Right ventricle myocardium superior (tissue), 1 donor: ENCODE measurements at regions not wholly inside any gene's neighbourhood (a gene's known extent, or its start where the extent isn't known, plus 50 kb on each side); places are given as distances from the start of the nearest gene placed in this dataset.

Experiments
- ATAC-seq: fragments of 200-7000 bp; cut with Tn5 transposase; one replicate; pipeline ENCODE4 v1.9.1; 2020; ENCODE audit warnings: mild to moderate bottlenecking; ENCODE audit not compliant: poor library complexity
- DNase-seq: peaks from one replicate; pipeline ENCODE4 v3.0.0-alpha.2; 2020
- intact Hi-C: fragments of 100-400 bp; cut with DNase I; formaldehyde crosslinking; loops from one replicate; pipeline ENCODE4 v1.11.2; 2022
- donor health status: DM: no; HTN: yes; CAD: no; lungs with severe emphysema.

DNA sequence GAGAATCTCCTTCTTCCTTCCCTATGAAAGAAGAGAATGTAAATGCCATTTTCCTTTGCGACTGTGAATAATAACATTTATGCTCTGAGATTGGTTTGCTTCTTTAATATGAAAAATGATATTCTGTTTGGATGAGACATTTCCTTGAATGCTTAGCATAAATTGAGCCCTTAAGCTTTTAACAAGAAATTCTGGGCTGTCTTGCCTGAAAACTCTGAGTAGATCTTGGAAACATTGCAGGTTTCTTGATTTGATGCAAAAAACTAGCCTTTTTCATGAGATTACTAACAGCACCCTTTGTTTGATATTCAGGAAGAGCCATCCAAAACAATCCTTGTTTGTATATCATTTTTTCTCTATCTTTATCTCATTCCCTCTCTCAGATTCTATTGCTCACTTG, 272.5 kb downstream of the TMEM38B start:
- DNase-seq (no peak), ATAC-seq (no peak)
- intact Hi-C loops = no loop called here

DNA sequence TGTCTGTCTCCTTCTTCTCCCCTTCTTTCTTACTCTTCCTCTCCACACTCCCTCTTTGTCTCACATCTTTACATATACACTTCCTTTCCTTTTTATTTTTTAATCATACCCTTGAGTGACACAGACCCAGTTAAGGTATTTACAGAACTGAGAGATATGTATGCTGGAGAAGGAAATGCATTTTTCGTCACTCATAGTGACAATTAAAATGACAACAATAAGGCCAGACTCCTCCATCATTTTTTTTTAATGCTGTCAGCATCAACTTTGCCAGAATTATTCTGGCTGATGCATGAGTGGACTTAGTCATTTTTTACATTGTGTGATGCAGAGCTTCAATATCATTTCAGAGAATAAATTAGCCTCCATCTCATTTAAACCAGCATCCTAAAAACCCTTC, 272.9 kb downstream of the TMEM38B start:
- intact Hi-C loops = no loop called here
- ATAC-seq = no peak
- DNase-seq = no peak

DNA sequence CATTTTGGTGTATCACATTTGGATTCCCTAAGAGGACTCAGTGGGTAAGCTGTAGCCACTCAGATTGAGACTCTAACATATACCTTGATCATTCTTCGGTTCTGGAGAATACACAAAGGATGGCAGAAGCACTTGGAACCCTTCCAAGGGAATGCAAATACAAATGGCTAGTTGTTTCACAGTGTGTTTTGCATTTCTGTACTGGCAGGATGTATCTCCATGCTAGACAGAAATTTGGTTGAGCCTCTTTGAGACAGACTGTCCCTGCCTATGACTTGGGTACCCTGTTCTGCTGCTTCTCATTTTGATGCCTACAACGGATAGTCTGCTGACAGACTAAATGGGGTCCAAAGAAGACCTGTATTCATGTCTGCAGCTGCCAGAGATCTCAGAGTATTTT, 273.5 kb downstream of the TMEM38B start:
- DNase-seq = no peak
- no peak for ATAC-seq
- intact Hi-C loops = no loop called here

GRCh38 chr9:105968811-105969466, 274.6 kb downstream of the TMEM38B start:
- ATAC-seq (no peak), DNase-seq (no peak)
- intact Hi-C loops = no loop called here

DNA sequence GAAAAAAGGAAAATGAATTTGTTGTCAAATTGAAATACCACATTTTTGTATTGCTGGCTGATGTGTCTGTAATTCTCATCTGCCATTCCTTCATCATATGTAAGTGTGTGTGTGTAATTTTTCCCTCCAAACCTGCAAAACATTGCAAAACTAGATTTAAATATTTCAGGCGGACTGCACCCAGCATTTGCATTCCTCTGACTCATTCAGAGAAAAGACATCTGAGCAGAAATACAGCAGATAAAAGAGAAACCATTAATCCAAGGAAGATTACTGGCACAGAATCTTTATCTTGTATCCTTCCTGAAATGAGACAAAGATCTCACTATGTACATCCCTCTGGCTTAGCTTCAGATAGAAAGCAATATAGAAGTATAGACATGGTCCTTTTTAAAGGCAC, 275.3 kb downstream of the TMEM38B start:
- intact Hi-C loops = no loop called here
- ATAC-seq = no peak

GRCh38 chr9:105971986-105972385, 277.6 kb downstream of the TMEM38B start:
- ATAC-seq = no peak
- no peak for DNase-seq
- intact Hi-C loops = no loop called here

More for the DNA sequence above, 275.3 kb downstream of the TMEM38B start:
- DNase-seq = no peak

DNA sequence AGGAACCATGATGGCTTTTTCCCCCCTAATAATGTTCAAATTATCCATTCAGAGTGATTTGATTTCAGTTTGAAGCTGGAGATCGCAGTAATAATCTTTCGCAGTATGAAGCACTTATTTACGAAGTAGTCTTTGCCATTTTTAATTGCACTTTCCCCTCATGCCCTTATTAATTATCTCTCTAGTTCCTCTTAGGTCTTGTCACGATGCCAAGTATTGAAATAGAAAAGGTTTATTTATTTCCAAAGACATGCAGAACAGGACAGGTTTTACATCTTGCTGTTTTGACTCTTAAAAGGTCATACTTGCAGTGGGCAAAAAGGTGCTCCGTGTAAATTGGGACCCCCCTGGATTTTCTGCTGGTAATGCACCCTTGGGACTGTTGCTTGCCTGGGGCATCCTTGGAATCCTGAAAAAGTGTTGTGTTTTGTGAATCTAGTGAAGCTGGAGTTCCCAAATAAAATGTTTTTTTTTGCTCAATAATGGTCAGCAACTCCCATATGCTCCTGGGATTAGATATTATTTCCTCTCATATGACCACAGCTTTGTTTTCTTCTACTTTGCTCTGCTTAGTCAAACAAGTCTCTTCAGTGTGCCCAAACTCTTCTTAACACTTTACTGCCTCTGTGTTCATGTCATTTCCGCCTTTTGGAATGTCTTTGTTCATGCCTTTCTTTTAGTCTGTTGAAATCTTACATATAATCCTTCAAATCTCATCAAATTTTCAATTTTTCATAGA, 278.3 kb downstream of the TMEM38B start:
- intact Hi-C loops = no loop called here
- ATAC-seq (peak; percentile 59), DNase-seq (no peak)

DNA sequence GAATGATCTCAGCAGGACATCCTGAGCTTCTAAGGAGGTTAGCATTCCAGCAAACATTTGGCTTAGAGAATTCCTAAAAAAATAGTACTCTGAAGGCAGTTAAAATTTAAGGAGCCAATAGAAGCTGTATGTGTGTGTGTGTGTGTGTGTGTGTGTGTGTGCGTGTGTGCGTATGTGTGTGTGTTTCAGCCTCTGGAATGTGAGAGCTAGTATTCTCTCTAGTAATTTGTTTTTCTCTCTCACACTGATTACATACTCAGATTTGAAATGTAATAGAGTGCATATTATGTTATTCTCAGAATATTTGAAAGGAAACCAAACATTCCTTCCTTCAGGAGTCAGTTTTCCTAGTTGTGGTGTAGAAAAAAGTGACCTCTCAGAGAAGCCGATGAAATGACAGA, 279.6 kb downstream of the TMEM38B start:
- peak; percentile 22 for DNase-seq
- peak; percentile 48 for ATAC-seq
- intact Hi-C loops = no loop called here

- no peak for ATAC-seq
- intact Hi-C loops = no loop called here
Measured at GRCh38 chr9:105975886-105976645, 281.7 kb downstream of the TMEM38B start.

GRCh38 chr9:105978336-105978735, 284.0 kb downstream of the TMEM38B start:
- intact Hi-C loops = no loop called here
- DNase-seq = no peak
- no peak for ATAC-seq

More at GRCh38 chr9:105975886-105976645, 281.7 kb downstream of the TMEM38B start:
- DNase-seq = no peak

GRCh38 chr9:105978826-105979225, 284.5 kb downstream of the TMEM38B start:
- no peak for DNase-seq
- no peak for ATAC-seq
- intact Hi-C loops = no loop called here

GRCh38 chr9:105979290-105979689, 284.9 kb downstream of the TMEM38B start:
- ATAC-seq (no peak), DNase-seq (no peak)
- intact Hi-C loops = no loop called here

GRCh38 chr9:105984714-105985113, 290.4 kb downstream of the TMEM38B start:
- no peak for ATAC-seq
- DNase-seq = no peak
- intact Hi-C loops = no loop called here

- intact Hi-C loops = no loop called here
- ATAC-seq (no peak), DNase-seq (no peak)
Measured at GRCh38 chr9:105993116-105993854, 298.9 kb downstream of the TMEM38B start.

DNA sequence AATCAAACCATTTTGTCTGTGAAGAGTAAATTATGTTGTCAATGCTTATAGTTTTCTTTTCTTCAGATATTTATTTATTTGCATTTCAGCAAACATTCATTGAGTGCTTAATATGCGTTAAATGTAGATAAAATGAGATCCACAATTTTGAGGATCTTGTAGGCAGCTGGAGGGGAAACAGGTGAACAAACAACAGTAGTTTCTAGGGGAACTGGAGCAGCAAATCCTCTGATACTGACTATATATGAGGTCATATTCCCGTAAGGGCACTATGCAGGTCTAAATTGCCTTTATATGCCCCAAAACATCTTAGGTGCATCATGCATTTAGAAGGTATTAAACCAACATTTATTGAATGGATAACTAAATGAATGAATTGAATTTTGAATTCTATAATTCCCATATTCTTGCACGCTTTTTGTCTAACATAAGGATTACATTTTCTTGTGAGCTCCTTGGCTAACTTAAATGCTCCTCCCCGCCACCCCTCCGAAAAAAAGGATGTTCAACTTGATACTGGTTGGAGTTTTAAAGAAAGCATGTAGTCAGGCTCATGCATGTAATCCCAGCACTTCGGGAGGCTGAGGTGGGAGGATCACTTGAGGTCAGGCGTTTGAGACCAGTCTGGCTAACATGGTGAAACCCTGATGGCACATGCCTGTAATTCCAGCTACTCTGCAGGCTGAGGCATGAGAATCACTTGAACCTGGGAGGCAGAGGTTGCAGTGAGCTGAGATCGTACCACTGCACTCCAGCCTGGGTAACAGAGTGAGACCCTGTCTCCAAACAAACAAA, 299.8 kb downstream of the TMEM38B start:
- intact Hi-C loops = no loop called here
- DNase-seq (no peak), ATAC-seq (no peak)

GRCh38 chr9:105994970-105995369, 300.6 kb downstream of the TMEM38B start:
- ATAC-seq (no peak), DNase-seq (no peak)
- intact Hi-C loops = no loop called here

GRCh38 chr9:106017198-106017740, 322.9 kb downstream of the TMEM38B start:
- no peak for DNase-seq
- ATAC-seq = no peak
- intact Hi-C loops = no loop called here

DNA sequence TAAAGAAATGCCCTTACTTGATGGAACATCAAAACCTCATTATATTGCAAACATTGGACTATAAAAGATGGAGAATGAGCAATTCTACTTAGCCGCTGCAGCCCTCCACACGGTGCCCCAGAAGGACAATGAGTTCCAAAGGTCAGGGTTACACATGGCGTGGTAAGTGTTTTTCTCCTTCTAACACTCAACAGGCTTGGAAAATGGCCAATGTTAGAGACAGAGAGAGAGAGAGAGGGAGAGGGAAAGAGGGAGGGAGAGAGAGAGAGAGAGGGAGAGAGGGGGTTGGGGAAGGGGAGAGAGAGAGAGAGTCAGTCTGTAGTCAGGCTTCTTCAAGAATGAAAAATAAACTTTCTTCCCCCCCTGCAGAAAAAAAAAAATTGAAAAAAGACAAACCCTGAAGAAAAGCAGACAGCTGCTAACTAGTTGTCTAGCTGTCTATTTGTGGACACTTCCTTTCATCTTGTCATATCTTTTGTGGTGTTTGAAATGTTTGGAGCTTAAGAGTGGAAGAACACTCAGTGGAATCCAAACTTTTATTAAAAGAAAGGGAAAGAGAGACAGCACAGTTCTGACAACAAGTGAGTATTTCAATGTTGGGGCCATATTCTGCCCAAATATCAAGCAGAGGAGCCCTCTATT, 324.8 kb downstream of the TMEM38B start:
- peak; percentile 88 for ATAC-seq

More for the DNA sequence above, 324.8 kb downstream of the TMEM38B start:
- intact Hi-C loops = no loop called here
- no peak for DNase-seq
